ENCODE measurements at regions not wholly inside any gene's neighbourhood (a gene's known extent, or its start where the extent isn't known, plus 50 kb on each side); places are given as distances from the start of the nearest gene placed in this dataset.

GRCh38 chr5:175168882-175169507 is 275.0 kb downstream of the DRD1 start:
- TF ChIP-seq CTCF (IDR thresholded peaks at IDR 0.05) (no peak), POLR2A (IDR thresholded peaks at IDR 0.05) (no peak)

Data from right lobe of liver (tissue), 4 donors.